ENCODE measurements at regions not wholly inside any gene's neighbourhood (a gene's known extent, or its start where the extent isn't known, plus 50 kb on each side); places are given as distances from the start of the nearest gene placed in this dataset.

GRCh38 chr13:69567514-69567913, 540.1 kb upstream of the ATXN8OS start:
- Histone ChIP-seq H3K9ac (no peak overlapping the region), H3K4me2 (ENCODE audit: unreplicated experiment) (no peak overlapping the region), H2AFZ (no peak overlapping the region), H3K36me3 (ENCODE audit: low read depth) (no peaks in the 10 kb centered on the region), H3K4me3 (no peak overlapping the region), H3F3A (ENCODE audit: insufficient read depth) (no peaks in the 10 kb centered on the region), H4K20me1 (ENCODE audit: insufficient read depth) (no peaks in the 10 kb centered on the region), H3K79me2 (ENCODE audit: insufficient read depth) (no peaks in the 10 kb centered on the region), H3K4me1 (ENCODE audit: insufficient read depth) (no peaks in the 10 kb centered on the region), H3K9me2 (ENCODE audit: insufficient read depth) (no peaks in the 10 kb centered on the region), H3K9me3 (ENCODE audit: low read depth) (no peaks in the 10 kb centered on the region), H3K27ac (no peak overlapping the region), H3K27me3 (replicated peaks; ENCODE audit: insufficient read depth) (no peaks in the 10 kb centered on the region)
- DNase-seq, result no peak
- WGBS, 2 experiments (ENCODE audit: low coverage in 1 of 2, low lambda C conversion rate in 2 of 2, missing lambda C conversion rate in 2 of 2), result 11 to 17% methylated on average over 2 of the region's 2 CpGs
- in situ Hi-C loops (cut with MboI), result no loop called here
- no peak for TF ChIP-seq EZH2 (IDR thresholded peaks at IDR 0.05; ENCODE audit: insufficient read depth, poor library complexity, severe bottlenecking)

DNA sequence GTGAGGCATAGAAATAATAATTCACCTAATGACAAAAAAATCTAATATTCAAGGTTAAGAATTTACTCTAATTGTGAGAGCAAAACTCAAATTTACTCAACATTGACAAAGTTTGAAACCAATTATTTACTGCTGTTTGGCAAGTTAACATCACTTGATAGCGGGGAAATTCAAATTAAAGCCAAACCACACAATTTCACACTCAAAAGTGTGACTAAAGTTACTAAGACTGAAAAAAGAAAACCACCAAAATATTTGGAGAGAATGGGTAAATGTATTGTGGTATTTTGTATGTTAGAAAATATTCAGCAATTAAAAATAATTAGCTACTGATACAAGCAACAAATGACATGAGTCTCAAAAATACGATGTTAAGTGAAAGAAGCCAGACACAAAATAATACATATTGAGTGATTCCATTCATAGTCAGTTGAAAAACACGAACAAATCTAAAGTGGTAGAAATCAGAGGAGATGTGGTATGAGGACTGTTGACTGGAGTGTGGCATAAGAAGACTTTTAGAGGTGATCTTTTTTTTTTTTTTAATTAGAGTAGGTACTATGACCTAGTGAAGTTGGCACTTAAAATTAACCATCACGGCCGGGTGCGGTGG, 541.4 kb upstream of the ATXN8OS start:
- in situ Hi-C loops (cut with MboI), result no loop called here
- Histone ChIP-seq H2AFZ (no peak overlapping the region), H3K9me2 (ENCODE audit: insufficient read depth) (no peaks in the 10 kb centered on the region), H3K4me1 (ENCODE audit: insufficient read depth) (no peaks in the 10 kb centered on the region), H3K79me2 (ENCODE audit: insufficient read depth) (no peaks in the 10 kb centered on the region), H3K27me3 (replicated peaks; ENCODE audit: insufficient read depth) (no peaks in the 10 kb centered on the region), H3K27ac (no peak overlapping the region), H3K4me2 (ENCODE audit: unreplicated experiment) (no peak overlapping the region), H3K4me3 (no peak overlapping the region), H3K36me3 (ENCODE audit: low read depth) (no peaks in the 10 kb centered on the region), H3F3A (ENCODE audit: insufficient read depth) (no peaks in the 10 kb centered on the region), H3K9ac (no peak overlapping the region), H3K9me3 (ENCODE audit: low read depth) (no peaks in the 10 kb centered on the region), H4K20me1 (ENCODE audit: insufficient read depth) (no peaks in the 10 kb centered on the region)
- WGBS, 2 experiments (ENCODE audit: low coverage in 1 of 2, low lambda C conversion rate in 2 of 2, missing lambda C conversion rate in 2 of 2), result 18% methylated on average over 6 of the region's 6 CpGs
- no peak for DNase-seq
- TF ChIP-seq EZH2phosphoT487 (IDR thresholded peaks at IDR 0.05; ENCODE audit: insufficient read depth, low read depth), result no peak
- no peak for TF ChIP-seq EZH2 (IDR thresholded peaks at IDR 0.05; ENCODE audit: insufficient read depth, poor library complexity, severe bottlenecking)

DNA sequence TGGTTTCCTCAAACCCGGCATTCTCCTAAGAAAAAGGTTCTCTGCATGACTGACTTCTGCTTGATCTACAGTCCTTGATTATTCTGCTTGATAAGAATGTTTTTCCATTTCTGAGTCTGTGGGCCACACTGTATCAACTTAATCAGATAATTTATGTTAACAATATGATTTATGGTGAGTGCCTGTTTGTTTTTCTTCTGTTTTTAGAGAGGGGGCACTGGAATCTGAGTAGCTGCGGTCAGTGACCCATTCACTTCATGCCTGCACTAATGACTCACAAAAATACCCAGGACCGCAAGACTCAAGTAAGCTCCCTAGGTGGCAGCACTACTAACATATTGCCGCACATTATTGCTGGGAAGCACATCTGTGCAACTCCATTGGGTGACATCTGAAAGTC, 542.3 kb upstream of the ATXN8OS start:
- H3K4me3 ChIP-seq, result no peak overlapping the region
- H3F3A ChIP-seq (ENCODE audit: insufficient read depth), result no peaks in the 10 kb centered on the region
- H3K9ac ChIP-seq, result no peak overlapping the region
- TF ChIP-seq EZH2phosphoT487 (IDR thresholded peaks at IDR 0.05; ENCODE audit: insufficient read depth, low read depth) (no peak), EZH2 (IDR thresholded peaks at IDR 0.05; ENCODE audit: insufficient read depth, poor library complexity, severe bottlenecking) (no peak)
- no peaks in the 10 kb centered on the region for H3K36me3 ChIP-seq (ENCODE audit: low read depth)
- no peak overlapping the region for H3K27ac ChIP-seq
- H3K9me3 ChIP-seq (ENCODE audit: low read depth), result no peaks in the 10 kb centered on the region
- peak; percentile 10 for DNase-seq
- H3K27me3 ChIP-seq (replicated peaks; ENCODE audit: insufficient read depth), result no peaks in the 10 kb centered on the region
- no peaks in the 10 kb centered on the region for H3K4me1 ChIP-seq (ENCODE audit: insufficient read depth)
- no peaks in the 10 kb centered on the region for H3K79me2 ChIP-seq (ENCODE audit: insufficient read depth)
- H3K4me2 ChIP-seq (ENCODE audit: unreplicated experiment), result no peak overlapping the region
- 47 to 52% methylated on average over 4 of the region's 4 CpGs for WGBS, 2 experiments (ENCODE audit: low coverage in 1 of 2, low lambda C conversion rate in 2 of 2, missing lambda C conversion rate in 2 of 2)
- no peaks in the 10 kb centered on the region for H3K9me2 ChIP-seq (ENCODE audit: insufficient read depth)
- H2AFZ ChIP-seq, result no peak overlapping the region
- in situ Hi-C loops (cut with MboI), result no loop called here
- H4K20me1 ChIP-seq (ENCODE audit: insufficient read depth), result no peaks in the 10 kb centered on the region

DNA sequence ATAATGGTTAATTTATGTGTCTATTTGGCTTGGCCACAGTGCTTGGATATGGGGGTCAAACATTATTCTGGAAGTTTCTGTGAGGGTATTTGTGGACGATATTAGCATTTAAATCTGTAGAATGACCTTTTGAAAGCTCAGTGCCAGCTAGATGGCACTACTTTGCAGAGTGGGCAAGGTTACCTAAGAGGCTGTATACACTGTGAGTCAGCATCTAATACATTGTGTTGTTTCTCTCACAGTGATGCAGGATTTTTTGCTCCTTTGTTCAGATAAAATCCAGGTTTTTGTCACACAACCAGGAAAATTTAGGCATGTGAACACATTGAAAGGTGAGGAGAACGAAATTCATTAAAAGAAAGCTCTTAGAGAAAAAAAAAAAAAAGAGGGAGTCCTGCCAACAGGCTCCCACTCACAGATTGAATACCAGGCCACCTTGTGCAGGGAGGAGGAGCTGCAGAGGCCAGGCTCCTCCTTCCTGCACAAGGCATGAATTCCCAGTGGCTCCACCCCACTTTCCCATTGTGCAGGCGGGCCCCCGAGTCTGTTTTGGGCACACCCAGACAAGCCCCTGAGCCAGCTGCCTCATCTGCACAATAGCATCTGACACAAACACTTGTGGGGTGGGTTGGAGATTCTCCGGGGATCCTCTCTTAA, 551.0 kb upstream of the ATXN8OS start:
- Histone ChIP-seq H3K79me2 (ENCODE audit: insufficient read depth) (no peaks in the 10 kb centered on the region), H3K9ac (no peak overlapping the region), H4K20me1 (ENCODE audit: insufficient read depth) (no peaks in the 10 kb centered on the region), H3K9me2 (ENCODE audit: insufficient read depth) (no peaks in the 10 kb centered on the region), H3K4me3 (no peak overlapping the region), H3K27ac (no peak overlapping the region), H3K4me1 (ENCODE audit: insufficient read depth) (no peaks in the 10 kb centered on the region), H3K36me3 (ENCODE audit: low read depth) (no peaks in the 10 kb centered on the region), H3K9me3 (ENCODE audit: low read depth) (no peaks in the 10 kb centered on the region), H3F3A (ENCODE audit: insufficient read depth) (no peaks in the 10 kb centered on the region), H3K27me3 (replicated peaks; ENCODE audit: insufficient read depth) (no peaks in the 10 kb centered on the region), H3K4me2 (ENCODE audit: unreplicated experiment) (no peak overlapping the region), H2AFZ (no peak overlapping the region)
- TF ChIP-seq EZH2phosphoT487 (IDR thresholded peaks at IDR 0.05; ENCODE audit: insufficient read depth, low read depth) (no peak), EZH2 (IDR thresholded peaks at IDR 0.05; ENCODE audit: insufficient read depth, poor library complexity, severe bottlenecking) (no peak)
- in situ Hi-C loops (cut with MboI), result no loop called here
- DNase-seq, result no peak
- 7 to 12% methylated on average over 5 of the region's 5 CpGs for WGBS, 2 experiments (ENCODE audit: low coverage in 1 of 2, low lambda C conversion rate in 2 of 2, missing lambda C conversion rate in 2 of 2)

All from GM23248 (cell line).